Testis (tissue), 2 donors: ENCODE measurements at regions not wholly inside any gene's neighbourhood (a gene's known extent, or its start where the extent isn't known, plus 50 kb on each side); places are given as distances from the start of the nearest gene placed in this dataset.
"Not testable (repeated sequence)": the region's sequence is repeated elsewhere in the genome, so short reads cannot be mapped to it uniquely, and the experiment has no call there.

Experiments
- DNase-seq: peaks from one replicate; pipeline ENCODE4 v3.0.0-alpha.2; 2019
- H3K27ac ChIP-seq, 2 donors: fragments of 200-600 bp; sonication (generic); one replicate each; pipeline ENCODE4 v1.5.1; 2019
- H3K27me3 ChIP-seq: fragments of 200-600 bp; sonication (generic); one replicate; pipeline ENCODE4 v1.5.1; 2019
- H3K36me3 ChIP-seq: fragments of 200-600 bp; sonication (generic); one replicate; pipeline ENCODE4 v1.5.1; 2017; ENCODE audit warnings: low read depth; ENCODE audit errors: missing control alignments
- H3K4me1 ChIP-seq: fragments of 200-600 bp; sonication (generic); one replicate; pipeline ENCODE4 v1.5.1; 2019
- H3K4me3 ChIP-seq, 2 donors: fragments of 200-600 bp; sonication (generic); one replicate each; pipeline ENCODE4 v1.5.1; 2017 to 2019
- H3K9me3 ChIP-seq: fragments of 200-600 bp; sonication (generic); one replicate; pipeline ENCODE4 v1.5.1; 2017
- POLR2A ChIP-seq: fragments of 450-650 bp; IDR thresholded peaks from one replicate; pipeline ENCODE4 v1.6.1; 2017; ENCODE audit warnings: antibody characterized with exemption, mild to moderate bottlenecking, moderate library complexity
- WGBS, 2 donors: methylation state at CpG; one replicate each; pipeline ENCODE4 v1.1.5; 2018; 5-methylcytosine and 5-hydroxymethylcytosine counted together
- intact Hi-C: fragments of 100-400 bp; cut with DNase I; formaldehyde crosslinking; loops from one replicate; pipeline ENCODE4 v1.15.1; 2023; ENCODE audit warnings: low total_unique reads
- TF ChIP-seq, protein P1 (sequence below), 3 experiments: fragments of 450-650 bp in 2 of 3; fragments of 200-600 bp in 1 of 3; sonication (generic) in 1 of 3; IDR thresholded peaks; one replicate each; pipeline ENCODE4 v1.5.1; 2016 to 2019; ENCODE audit warnings: antibody characterized with exemption in 3 of 3, mild to moderate bottlenecking in 2 of 3, moderate library complexity in 1 of 3

DNA sequence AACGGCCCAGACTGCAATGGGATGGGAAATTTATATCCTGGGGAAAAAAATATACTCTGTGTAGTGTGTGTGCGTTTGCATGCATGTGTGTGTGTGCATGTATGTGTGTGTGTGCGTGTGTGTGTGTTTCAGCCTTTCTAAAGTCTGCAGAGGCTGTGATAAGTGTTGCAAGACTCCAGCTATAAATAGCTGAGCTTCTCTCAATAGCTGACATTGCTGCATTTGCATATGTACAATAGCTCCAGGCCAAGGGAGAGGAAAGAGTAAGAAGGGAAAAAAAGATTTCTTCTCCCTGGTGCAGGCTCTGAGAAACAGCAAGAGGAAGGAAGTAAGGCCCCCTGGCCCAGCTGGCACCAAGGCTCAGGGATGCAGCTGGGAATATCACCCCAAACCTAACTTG lies 483.0 kb downstream of the MN1 start:
- H3K27ac ChIP-seq, result no peak overlapping the region
- no peaks in the 10 kb centered on the region for H3K9me3 ChIP-seq
- H3K36me3 ChIP-seq, result no peaks in the 10 kb centered on the region
- TF ChIP-seq, protein P1, sequence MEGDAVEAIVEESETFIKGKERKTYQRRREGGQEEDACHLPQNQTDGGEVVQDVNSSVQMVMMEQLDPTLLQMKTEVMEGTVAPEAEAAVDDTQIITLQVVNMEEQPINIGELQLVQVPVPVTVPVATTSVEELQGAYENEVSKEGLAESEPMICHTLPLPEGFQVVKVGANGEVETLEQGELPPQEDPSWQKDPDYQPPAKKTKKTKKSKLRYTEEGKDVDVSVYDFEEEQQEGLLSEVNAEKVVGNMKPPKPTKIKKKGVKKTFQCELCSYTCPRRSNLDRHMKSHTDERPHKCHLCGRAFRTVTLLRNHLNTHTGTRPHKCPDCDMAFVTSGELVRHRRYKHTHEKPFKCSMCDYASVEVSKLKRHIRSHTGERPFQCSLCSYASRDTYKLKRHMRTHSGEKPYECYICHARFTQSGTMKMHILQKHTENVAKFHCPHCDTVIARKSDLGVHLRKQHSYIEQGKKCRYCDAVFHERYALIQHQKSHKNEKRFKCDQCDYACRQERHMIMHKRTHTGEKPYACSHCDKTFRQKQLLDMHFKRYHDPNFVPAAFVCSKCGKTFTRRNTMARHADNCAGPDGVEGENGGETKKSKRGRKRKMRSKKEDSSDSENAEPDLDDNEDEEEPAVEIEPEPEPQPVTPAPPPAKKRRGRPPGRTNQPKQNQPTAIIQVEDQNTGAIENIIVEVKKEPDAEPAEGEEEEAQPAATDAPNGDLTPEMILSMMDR (IDR thresholded peaks at IDR 0.05), result no peak
- no peak for TF ChIP-seq POLR2A
- intact Hi-C loops, result no loop called here
- WGBS, 2 donors, result 38 to 52% methylated on average over 3 of the region's 3 CpGs
- no peak for DNase-seq
- no peak overlapping the region for H3K4me3 ChIP-seq
- no peaks in the 10 kb centered on the region for H3K4me1 ChIP-seq
- no peaks in the 10 kb centered on the region for H3K27me3 ChIP-seq

DNA sequence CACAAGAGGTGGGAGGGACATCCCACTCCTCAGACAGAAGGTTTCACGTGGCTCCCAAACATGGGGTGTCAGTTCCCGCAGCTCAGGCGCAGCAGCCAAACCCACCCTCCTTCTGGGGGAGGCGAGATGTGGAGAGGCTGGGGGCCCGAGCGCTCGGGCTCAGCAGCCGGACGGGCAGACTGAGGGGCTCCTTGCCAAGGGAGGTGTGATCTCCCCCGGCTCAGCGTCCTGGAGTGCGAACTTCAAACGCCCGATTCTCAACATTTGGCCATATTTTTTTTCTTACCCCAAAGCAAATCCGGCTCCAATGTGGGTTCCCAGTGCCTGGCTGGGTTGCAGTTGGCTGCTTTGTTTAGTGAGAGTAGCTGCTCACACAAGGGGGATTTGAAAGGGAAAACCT lies 477.9 kb downstream of the MN1 start:
- TF ChIP-seq, protein P1 (IDR thresholded peaks at IDR 0.05), result no peak
- no peak for TF ChIP-seq POLR2A
- Histone ChIP-seq H3K27ac (no peak overlapping the region), H3K36me3 (no peaks in the 10 kb centered on the region), H3K9me3 (no peaks in the 10 kb centered on the region), H3K27me3 (no peaks in the 10 kb centered on the region), H3K4me1 (no peaks in the 10 kb centered on the region), H3K4me3 (no peak overlapping the region)
- no peak for DNase-seq
- WGBS, 2 donors, result 10 to 14% methylated on average over 15 of the region's 15 CpGs
- intact Hi-C loops, result no loop called here

DNA sequence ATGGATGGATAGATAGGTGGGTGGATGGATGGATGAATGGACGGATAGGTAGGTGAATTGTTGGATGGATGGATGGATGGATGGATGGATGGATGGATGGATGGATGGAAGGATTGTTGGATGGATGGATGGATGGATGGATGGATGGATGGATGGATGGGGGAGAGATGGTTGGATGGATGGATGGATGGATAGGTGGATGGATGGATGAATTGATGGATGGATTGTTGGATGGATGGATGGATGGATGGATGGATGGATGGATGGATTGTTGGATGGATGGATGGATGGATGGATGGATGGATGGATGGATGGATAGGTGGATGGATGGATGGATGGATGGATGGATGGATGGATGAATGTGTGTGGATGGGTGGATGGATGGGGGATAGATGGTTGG lies 476.6 kb downstream of the MN1 start:
- WGBS, 2 donors, result 90% methylated on average over 1 of the region's 1 CpG
- DNase-seq, intact Hi-C loops, H3K27me3 ChIP-seq, H3K9me3 ChIP-seq, H3K36me3 ChIP-seq, H3K4me3 ChIP-seq, H3K27ac ChIP-seq, H3K4me1 ChIP-seq: not testable (repeated sequence)

- Histone ChIP-seq H3K27ac (no peak overlapping the region), H3K27me3 (no peaks in the 10 kb centered on the region), H3K4me3 (no peak overlapping the region), H3K4me1 (no peaks in the 10 kb centered on the region), H3K36me3 (no peaks in the 10 kb centered on the region), H3K9me3 (no peaks in the 10 kb centered on the region)
- TF ChIP-seq POLR2A, result no peak
- TF ChIP-seq, protein P1 (IDR thresholded peaks at IDR 0.05), result no peak
- DNase-seq, result no peak
- intact Hi-C loops, result no loop called here
- WGBS, 2 donors, result 87 to 91% methylated on average over 4 of the region's 4 CpGs
These were observed 474.1 kb downstream of the MN1 start for GRCh38 chr22:27327497-27327896.

DNA sequence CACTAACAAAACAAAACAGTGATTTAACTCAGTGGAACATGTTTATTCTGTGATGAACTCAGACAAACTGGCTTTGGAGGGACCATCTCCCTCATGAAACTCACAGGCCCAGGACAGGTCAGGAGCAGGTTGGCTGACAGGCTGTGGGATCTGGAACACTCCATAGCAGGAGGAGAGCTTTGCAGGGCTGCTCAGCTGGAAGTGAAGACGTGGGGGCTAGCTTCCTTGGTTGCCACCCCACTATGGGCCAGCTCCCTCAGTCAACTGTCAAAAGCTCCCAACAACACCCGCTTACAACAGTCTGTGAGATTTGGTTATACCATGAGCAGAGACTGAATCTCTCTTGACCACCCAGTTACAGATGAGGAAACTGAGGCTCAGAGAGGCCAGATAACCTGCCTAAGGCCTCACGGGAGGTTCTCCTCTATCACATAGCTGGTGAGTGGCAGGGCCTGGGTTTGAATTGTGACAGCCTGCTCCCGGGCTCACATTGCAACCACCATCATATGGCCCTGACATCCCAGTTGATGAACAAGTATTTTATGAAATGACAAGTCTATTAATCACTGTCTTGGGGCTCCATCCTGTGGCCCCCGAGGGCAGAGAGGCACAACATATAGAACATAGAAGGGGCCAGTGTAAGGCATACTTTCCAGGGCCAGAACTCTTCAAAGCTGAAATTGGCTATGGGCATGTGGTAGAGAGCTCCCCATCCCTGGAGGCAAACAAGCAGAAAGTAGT lies 473.4 kb downstream of the MN1 start:
- 90 to 93% methylated on average over 4 to 5 of the region's 5 CpGs for WGBS, 2 donors
- intact Hi-C loops, result no loop called here
- Histone ChIP-seq H3K36me3 (no peaks in the 10 kb centered on the region), H3K4me3 (no peak overlapping the region), H3K27me3 (no peaks in the 10 kb centered on the region), H3K9me3 (no peaks in the 10 kb centered on the region), H3K4me1 (no peaks in the 10 kb centered on the region), H3K27ac (no peak overlapping the region)
- no peak for DNase-seq
- TF ChIP-seq POLR2A, result no peak
